ENCODE measurements at regions not wholly inside any gene's neighbourhood (a gene's known extent, or its start where the extent isn't known, plus 50 kb on each side); places are given as distances from the start of the nearest gene placed in this dataset.

DNA sequence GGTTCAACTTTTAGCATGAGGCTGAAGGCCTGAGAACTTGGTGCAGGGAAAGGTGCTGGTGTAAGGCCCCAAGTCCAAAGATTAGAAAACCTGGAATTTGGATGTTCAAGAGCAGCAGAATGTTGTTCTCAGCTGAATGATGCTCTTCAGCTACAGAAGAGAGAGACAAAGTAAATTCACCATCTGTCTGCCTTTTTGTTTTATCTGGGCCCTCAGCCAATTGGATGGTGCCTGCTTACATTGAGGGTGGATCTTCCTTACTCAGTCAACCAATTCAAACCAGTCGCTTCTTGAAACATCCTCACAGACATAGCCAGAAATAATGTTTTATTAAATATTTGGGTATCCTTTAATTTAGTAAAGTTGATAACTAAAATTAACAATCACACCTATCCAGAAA lies 748.2 kb upstream of the ADAMTS5 start:
- no peak for TF ChIP-seq EZH2 (IDR thresholded peaks at IDR 0.05; ENCODE audit: borderline replicate concordance, low read depth, low read length, severe bottlenecking)
- TF ChIP-seq CTCF (IDR thresholded peaks at IDR 0.05; ENCODE audit: borderline replicate concordance, extremely low read depth, low read length, poor library complexity, severe bottlenecking), result no peak
